ENCODE measurements at regions not wholly inside any gene's neighbourhood (a gene's known extent, or its start where the extent isn't known, plus 50 kb on each side); places are given as distances from the start of the nearest gene placed in this dataset.
A peak's percentile ranks its signal among the peaks of the same experiment; 100 is the strongest.

DNA sequence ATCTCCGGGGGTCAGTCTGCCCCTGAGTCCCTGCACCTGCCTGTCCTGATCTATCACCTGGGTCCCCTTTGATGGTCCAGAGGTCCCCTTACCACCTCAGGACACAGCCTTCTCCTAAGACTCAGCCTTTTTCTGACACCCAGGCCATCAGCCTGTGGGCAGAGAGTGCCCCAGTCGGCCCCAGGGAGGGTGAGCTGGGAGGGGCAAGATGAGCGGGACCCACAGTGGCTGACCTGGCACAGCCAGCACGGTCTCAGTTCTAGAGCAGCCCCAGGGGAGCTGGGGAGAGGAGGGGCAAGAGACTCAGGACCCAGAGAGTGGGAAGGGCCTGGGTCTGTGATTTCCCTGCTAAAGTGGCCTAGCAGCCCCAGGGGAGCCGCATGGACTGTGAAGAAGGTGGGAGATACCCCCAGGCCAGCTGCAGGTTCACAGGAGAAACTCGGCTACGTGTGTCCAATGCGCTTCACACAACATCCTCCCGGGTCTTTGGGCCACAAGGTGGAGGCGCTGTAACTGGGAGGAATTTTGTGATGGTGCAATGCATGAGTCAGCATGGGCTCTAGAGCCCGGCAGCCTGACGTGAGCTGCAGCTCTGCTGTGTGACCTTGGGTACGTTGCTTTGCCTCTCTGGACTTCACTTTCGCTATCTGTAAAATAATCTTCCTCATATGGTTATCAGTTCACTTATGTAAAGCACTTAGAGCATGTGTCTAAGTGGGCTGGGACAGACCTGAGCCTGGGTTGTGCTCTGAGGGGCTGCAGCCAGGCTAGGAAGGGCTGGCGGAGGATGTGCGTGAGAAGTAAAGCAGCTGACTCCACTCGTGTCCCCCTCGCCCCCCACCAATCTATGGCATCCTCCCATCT is 67.2 kb upstream of the LHX1 start:
- no peak for DNase-seq

DNA sequence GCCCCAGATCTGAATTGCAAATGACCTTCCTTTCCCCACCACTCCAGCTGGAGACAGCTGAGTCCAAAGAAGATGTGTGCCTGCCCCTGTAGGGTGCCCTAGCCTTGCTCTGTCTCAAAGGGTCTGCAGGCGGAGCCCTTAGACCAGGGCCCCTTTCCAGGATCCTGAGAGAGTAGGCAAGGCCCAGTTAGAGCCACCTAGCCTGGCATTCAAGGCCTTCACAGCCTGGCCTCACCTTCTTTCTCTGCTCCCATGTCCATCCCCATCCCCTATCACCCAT is 66.6 kb upstream of the LHX1 start:
- no peak for DNase-seq

DNA sequence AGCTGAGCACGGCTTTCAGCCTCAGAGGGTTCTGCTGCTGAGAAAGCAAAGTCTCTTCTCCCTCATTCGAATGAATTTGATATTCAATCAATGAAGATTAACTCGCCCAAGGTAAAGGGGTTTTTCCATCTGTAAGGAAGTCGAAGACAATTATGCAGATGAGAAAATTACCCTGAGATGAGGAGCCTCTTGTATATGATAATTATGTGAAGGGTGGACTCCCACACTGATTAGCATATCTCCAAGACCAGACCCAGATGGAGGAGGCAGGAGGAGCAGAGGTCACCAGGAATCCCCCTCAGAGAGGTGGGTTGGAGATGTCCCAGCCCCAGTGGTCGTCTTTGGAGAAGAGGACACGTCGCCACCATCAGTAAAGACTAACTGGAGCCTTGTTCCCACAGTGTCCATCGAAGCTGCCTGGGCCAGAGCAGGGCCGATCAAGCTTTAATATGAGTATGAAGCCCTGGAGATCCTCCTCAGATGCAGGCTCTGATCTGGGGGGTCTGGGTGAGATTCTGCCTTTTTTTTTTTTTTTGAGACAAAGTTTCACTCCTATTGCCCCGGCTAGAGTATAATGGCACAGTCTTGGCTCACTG is 61.5 kb upstream of the LHX1 start:
- DNase-seq = no peak

DNA sequence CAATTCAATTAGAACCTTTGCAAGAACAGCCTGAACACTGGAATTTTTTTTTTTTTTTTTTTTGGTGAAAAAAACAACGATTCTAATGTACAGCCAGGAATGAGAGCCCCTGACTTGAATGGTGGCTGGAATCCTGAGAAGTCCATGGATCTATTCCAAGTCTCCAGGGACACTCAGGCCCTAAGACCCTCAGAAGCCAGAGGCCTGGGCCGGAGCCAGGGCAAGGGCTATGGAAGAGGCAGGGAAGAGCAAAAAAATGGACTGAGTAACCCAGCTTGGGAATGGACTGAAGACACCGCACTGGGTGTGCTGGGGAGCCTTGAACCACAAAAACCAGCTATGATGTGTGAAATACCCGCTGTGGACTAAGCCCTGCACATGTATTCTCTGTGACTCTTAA is 60.3 kb upstream of the LHX1 start:
- no peak for DNase-seq

DNA sequence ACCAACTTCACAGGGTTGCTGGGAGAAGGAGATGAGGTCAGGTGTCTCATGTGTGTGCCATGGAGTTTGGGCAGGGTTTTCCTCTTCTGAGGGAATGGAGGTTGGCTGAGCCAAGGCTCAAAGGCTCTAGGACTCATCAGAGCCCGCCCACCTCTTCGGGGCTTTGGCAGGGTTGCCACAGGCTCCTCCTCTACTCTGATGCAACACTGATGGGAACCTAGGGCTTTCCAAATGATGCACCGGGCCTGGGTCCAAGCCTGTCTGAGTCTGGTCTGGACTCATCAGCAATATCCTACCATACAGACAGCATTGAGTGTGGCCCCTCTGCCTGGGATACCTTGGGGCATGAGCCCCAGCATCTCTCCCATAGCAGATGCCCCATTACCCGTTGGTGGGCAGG is 59.5 kb upstream of the LHX1 start:
- peak in 1 of 2 experiments; percentile 37 for DNase-seq

DNA sequence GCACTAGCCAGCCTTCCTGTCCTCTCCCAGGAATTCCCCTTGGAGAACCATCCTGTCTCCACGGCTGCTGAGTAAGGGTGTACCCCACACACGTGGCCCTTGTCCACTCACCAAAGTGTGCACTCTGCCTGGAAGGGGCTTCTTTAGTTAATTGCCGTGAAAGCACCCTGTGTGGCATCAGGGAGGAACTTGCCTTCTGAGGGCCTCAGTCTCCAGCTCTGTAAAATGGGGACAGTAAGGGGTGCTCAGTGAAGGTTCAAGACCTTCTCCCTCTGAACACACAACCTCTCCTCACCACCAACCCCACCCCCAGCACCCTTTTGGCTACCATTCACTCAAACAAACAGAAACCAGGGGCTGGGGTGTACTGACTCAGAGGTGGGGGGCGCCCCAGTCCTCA is 59.1 kb upstream of the LHX1 start:
- no peak for DNase-seq

DNA sequence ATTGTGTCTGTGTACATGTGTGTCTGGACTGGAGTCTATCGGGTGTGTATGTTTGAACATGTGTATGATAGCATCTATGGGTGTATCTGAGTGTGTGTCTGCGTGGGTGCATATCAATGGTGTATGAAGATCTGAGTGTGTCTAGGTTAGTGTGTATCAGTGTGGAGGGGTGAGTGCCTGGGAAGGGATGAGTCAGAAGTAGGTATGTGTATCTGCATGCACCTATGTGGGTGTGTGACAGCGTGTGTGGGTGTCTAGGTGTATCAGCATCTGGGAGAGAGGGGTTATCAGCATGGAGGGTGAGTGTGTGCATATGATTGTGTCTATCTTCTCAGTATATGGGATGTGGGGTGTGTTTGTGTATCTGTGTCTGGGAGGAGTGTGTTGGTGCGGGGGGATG is 58.2 kb upstream of the LHX1 start:
- no peak for DNase-seq

DNA sequence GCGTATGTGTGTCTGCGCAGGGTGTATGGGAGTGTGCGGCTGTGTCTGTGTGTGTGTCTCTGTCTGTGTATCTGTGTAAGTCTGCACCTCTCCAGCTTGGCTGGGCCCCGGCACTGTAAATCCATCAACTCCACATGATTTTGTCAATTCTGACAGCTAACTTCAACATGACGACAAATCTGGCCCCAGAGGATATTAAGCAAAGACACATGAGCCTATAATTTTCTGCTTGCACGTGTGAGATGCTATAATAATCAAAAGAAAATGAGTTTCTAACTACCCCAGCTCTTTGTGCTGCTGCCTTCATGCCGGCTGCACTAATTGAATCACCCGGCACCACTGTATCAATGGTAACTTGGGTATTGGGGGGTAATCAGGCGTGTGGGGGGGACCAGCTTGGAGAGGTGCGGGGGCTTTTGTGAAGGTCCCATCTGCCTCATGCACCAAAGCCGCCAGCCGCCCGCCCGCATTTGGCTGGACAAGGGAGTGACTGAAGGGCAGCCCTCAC is 57.6 kb upstream of the LHX1 start:
- DNase-seq = no peak

DNA sequence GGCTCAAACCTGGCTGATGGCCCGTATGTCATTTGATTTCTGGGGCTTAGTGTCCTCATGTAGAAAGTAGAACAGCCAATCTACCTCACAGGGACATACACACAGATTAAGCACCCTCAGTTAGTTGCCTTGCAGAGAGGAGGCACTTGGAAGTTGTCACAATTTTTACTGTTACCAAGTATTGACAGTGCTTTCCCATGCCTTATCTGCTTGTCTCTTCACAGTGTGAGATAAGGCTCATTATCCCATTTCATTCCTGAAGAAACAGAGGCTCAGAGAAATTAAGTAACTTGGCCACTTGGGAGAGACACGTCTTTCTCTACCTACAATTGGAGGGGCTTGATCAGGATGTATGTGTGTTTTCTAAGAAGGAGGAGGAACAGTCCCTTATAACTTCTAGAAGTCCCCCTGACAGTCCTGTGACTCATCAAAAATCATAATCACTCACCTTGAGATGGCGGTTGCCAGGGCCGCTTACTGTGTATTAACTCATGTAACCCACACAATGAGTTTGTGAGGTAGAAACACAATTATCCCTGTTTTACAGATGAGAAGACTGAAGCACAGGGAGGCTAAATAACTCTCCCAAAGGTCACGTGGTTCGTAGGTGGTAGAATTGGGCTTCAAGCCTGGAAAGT is 56.9 kb upstream of the LHX1 start:
- no peak for DNase-seq

DNA sequence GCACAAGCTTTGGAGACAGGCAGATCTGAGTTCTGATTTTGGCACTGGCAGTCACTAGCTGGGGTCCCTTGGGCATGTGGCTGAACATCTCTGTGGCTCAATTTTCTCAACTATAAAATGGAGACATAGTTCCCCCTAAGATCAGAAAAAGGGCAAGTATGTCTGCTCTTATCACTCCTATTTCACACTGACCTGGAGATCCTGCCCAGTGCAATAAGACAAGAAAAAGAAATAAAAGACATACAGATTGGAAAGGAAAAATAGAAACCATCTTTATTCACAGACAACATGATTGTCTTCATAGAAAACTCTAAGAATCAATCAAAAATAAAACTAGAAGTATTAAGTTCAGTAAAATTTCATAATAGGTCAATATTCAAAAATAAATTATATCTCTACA is 56.0 kb upstream of the LHX1 start:
- no peak for DNase-seq

DNA sequence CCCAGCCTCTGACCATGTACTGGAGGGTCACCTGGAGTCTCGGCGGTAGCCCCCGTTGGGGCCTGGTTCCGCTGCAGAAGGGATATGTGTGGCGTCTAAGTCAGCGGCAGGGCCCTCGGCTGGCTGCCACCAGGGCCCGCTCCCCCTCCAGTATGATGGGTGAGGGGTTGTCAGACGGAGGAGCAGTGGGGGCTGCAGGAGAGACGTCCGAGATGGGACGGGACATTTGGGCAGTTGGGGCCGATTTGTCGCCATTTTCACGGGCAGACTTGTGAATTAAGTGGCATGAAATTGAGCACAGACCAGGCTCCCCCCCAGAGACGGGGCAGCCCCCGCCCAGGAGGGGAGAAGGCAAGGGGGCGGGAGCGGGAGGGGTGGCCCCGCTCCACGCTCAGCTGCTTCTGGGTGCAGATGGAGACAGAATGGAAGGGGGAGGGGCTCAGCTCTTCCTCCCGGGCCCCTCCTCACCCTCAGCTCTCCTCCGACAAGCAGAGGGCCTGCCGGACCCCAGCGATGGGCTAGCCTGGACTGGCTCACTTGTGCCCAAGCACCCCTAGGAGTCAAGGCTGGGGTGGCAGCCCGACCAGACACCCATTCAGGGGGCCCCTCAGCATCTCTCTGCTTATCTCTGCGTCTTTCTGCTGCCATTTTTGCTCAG is 52.7 kb upstream of the LHX1 start:
- DNase-seq = no peak

DNA sequence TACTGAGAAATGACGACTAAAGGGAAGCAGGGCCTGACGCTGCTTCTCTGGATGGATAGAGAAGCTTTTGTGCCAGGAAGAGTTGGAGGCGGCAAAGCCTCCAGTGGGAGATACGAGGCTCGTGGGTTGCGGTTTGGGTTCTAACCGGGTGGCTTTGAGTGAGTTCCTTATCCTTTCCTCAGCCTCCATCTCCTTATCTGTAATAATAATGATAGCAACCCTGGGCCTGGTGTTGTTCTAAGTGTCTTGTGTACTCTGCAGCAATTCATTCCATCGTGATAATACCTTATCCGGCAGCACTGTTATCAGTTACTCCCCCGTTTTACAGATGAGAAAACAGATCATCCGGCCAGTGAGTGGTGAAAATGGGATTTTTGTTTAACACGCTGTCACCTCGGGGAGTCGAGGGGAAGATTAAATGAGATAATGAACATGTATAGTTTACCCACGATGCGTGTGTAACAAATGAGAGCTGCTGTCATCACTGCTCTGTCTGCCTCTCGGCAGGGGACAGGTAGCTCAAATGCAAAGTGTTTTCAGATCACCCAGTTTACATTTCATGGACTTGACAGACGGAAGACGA is 52.0 kb upstream of the LHX1 start:
- DNase-seq = no peak

DNA sequence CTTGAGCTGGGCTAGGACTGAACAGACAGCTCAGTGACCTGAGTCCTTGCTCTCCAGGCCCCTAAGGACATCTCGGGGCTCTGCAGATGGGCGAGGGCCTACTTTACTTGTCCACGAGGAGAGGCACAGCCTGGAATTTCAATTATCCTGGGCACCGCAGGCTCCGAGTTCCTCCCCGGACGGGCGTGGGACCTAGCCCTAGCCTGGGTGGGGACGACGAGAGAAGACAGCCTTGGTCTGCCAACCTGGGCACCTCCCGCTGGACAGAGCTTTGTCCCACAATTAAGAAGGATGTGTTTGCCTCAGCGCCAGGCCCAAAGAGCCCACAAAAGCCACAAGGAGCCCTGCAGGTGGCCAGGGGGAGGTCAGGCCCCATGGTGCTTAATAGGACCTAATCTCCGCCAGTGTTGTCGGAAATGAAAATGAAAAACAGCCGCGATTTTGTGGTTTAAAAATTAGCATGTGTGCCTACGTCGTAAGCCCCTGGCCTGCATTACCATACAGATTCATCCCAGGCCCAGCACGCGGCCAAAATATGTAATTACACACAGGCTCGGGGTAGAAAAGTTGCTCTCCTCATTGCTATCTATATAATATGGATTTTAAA is 51.4 kb upstream of the LHX1 start:
- no peak for DNase-seq
